K562 (cell line): ENCODE measurements at regions not wholly inside any gene's neighbourhood (a gene's known extent, or its start where the extent isn't known, plus 50 kb on each side); places are given as distances from the start of the nearest gene placed in this dataset.

Experiments
- FOXA1 ChIP-seq: fragments of 450-650 bp; IDR thresholded peaks from 2 replicates; pipeline ENCODE4 v1.6.1; 2016; ENCODE audit warnings: mild to moderate bottlenecking, borderline replicate concordance
- FOXO4 ChIP-seq: fragments of 450-650 bp; formaldehyde crosslinking; IDR thresholded peaks from 2 replicates; pipeline ENCODE4 v1.4.0; 2020; ENCODE audit warnings: mild to moderate bottlenecking, moderate library complexity
- NFIC ChIP-seq: fragments of 450-650 bp; IDR thresholded peaks from 2 replicates; pipeline ENCODE4 v1.6.1; 2017; ENCODE audit warnings: mild to moderate bottlenecking, inconsistent platforms
- NRF1 ChIP-seq, 2 experiments: fragments of 450-650 bp; IDR thresholded peaks in 1 of 2; conservative IDR thresholded peaks in 1 of 2; 2 replicates each; pipeline ENCODE4 v1.6.1; 2014; ENCODE audit warnings: mild to moderate bottlenecking in 2 of 2
- TEAD4 ChIP-seq, 2 experiments: sonication (generic) in 1 of 2; formaldehyde crosslinking in 1 of 2; IDR thresholded peaks; 2 replicates each; pipeline versions ENCODE4 v1.6.1 to v1.8.0; 2012 to 2022; ENCODE audit warnings: borderline replicate concordance in 1 of 2, inconsistent platforms in 1 of 2, low read length in 1 of 2, mild to moderate bottlenecking in 1 of 2, missing genetic modification reagents in 1 of 2
- TF ChIP-seq, protein P1 (sequence below), 2 experiments: fragments of 150-350 bp in 1 of 2; IDR thresholded peaks; 2 replicates each; pipeline ENCODE4 v1.6.1; 2012 to 2016; ENCODE audit warnings: low read depth in 2 of 2, low read length in 2 of 2, mild to moderate bottlenecking in 1 of 2, moderate library complexity in 1 of 2

DNA sequence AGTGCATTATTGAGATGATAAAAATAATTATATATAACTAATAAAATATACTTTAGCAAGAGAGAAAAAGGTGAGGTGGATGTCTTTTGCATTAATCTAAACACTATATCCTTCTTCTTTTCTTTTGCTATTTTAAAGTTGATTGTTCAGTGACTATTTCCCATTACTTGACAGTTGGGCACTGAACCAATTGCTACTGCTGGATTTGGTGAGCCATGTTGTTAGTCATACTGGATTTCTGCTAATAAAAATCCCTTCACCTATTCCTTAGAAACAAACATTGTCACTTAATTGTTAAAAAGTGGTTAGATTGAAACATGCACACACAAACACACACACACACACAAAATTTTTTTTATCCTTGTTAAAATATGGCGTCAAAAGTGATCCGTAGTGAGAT, 251.6 kb upstream of the ALG10 start (continued):
- TF ChIP-seq, protein P1, sequence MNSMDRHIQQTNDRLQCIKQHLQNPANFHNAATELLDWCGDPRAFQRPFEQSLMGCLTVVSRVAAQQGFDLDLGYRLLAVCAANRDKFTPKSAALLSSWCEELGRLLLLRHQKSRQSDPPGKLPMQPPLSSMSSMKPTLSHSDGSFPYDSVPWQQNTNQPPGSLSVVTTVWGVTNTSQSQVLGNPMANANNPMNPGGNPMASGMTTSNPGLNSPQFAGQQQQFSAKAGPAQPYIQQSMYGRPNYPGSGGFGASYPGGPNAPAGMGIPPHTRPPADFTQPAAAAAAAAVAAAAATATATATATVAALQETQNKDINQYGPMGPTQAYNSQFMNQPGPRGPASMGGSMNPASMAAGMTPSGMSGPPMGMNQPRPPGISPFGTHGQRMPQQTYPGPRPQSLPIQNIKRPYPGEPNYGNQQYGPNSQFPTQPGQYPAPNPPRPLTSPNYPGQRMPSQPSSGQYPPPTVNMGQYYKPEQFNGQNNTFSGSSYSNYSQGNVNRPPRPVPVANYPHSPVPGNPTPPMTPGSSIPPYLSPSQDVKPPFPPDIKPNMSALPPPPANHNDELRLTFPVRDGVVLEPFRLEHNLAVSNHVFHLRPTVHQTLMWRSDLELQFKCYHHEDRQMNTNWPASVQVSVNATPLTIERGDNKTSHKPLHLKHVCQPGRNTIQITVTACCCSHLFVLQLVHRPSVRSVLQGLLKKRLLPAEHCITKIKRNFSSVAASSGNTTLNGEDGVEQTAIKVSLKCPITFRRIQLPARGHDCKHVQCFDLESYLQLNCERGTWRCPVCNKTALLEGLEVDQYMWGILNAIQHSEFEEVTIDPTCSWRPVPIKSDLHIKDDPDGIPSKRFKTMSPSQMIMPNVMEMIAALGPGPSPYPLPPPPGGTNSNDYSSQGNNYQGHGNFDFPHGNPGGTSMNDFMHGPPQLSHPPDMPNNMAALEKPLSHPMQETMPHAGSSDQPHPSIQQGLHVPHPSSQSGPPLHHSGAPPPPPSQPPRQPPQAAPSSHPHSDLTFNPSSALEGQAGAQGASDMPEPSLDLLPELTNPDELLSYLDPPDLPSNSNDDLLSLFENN (IDR thresholded peaks at IDR 0.05; ENCODE audit: low read depth in 2 of 2, low read length in 2 of 2), result no peak
- TF ChIP-seq NRF1 (conservative IDR thresholded peaks at IDR 0.05 in 1 of 2, IDR thresholded peaks at IDR 0.05 in 1 of 2), result no peak
- TF ChIP-seq NFIC, result no peak
- TF ChIP-seq TEAD4 (IDR thresholded peaks at IDR 0.05; ENCODE audit: low read length), result no peak
- TF ChIP-seq TEAD4 (CRISPR knock-in tag; IDR thresholded peaks at IDR 0.05; ENCODE audit: borderline replicate concordance), result no peak
- no peak for TF ChIP-seq FOXO4 (CRISPR knock-in tag)
- TF ChIP-seq FOXA1, result no peak
